Caco-2 (cell line): ENCODE measurements at regions not wholly inside any gene's neighbourhood (a gene's known extent, or its start where the extent isn't known, plus 50 kb on each side); places are given as distances from the start of the nearest gene placed in this dataset.

Experiments
- BruUV-seq: library from RNA; stranded (reverse); fragments of 400-500 nt; replicated peaks from 2 replicates; lab custom pipeline; 2021; lab: Mats Ljungman, UMichigan
- CTCF ChIA-PET: fragments of 300-600 bp; sonication (Branson Sonifier 250); formaldehyde crosslinking; loops from one replicate; lab custom pipeline; 2022; ENCODE audit warnings: antibody characterized with exemption; lab: Charles Lee
- POLR2A ChIA-PET: fragments of 300-600 bp; sonication (Branson Sonifier 250); formaldehyde crosslinking; loops from one replicate; lab custom pipeline; 2022; ENCODE audit warnings: antibody characterized with exemption; lab: Charles Lee
- DNase-seq, 2 experiments: peaks; one replicate each; pipeline versions ENCODE4 v3.0.0 to v3.0.0-alpha.2; 2020 to 2022
- H3K27me3 ChIP-seq: replicated peaks from 2 replicates; pipeline ENCODE4 v1.6.0; 2011; ENCODE audit warnings: low read length; ENCODE audit not compliant: control insufficient read depth, insufficient read depth
- H3K36me3 ChIP-seq: 2 replicates; pipeline ENCODE4 v1.5.1; 2011; ENCODE audit warnings: low read length; ENCODE audit not compliant: control insufficient read depth, insufficient read depth
- H3K4me1 ChIP-seq: fragments of 250-450 bp; sonication (Bioruptor Pico); 2 replicates; pipeline ENCODE4 v1.5.1; 2020; ENCODE audit warnings: mild to moderate bottlenecking
- H3K4me3 ChIP-seq: 2 replicates; pipeline ENCODE4 v1.5.1; 2011; ENCODE audit warnings: low read depth, mild to moderate bottlenecking, control low read depth, low read length
- H3K9me3 ChIP-seq: fragments of 250-450 bp; sonication (Bioruptor Pico); 2 replicates; pipeline ENCODE4 v1.5.1; 2020; ENCODE audit warnings: mild to moderate bottlenecking, moderate library complexity
- H3K27ac Mint-ChIP-seq: one replicate; pipeline ENCODE4 v1.8.0; 2022; ENCODE audit warnings: mixed read lengths; ENCODE audit not compliant: unreplicated experiment
- H3K27me3 Mint-ChIP-seq: one replicate; pipeline ENCODE4 v1.8.0; 2022; ENCODE audit warnings: mixed read lengths; ENCODE audit not compliant: insufficient read depth, unreplicated experiment
- H3K36me3 Mint-ChIP-seq: one replicate; pipeline ENCODE4 v1.8.0; 2022; ENCODE audit warnings: mild to moderate bottlenecking, mixed read lengths; ENCODE audit not compliant: insufficient read depth, unreplicated experiment
- H3K4me1 Mint-ChIP-seq: one replicate; pipeline ENCODE4 v1.8.0; 2022; ENCODE audit warnings: low read depth, mixed read lengths; ENCODE audit not compliant: unreplicated experiment
- H3K4me3 Mint-ChIP-seq: one replicate; pipeline ENCODE4 v1.8.0; 2022; ENCODE audit warnings: mild to moderate bottlenecking, moderate library complexity, mixed read lengths; ENCODE audit not compliant: unreplicated experiment
- H3K9me3 Mint-ChIP-seq: one replicate; pipeline ENCODE4 v1.8.0; 2022; ENCODE audit warnings: mixed read lengths; ENCODE audit not compliant: unreplicated experiment
- intact Hi-C: fragments of 100-400 bp; cut with micrococcal nuclease; formaldehyde crosslinking; loops from one replicate; pipeline ENCODE4 v1.10.0; 2022; ENCODE audit not compliant: unreplicated experiment
- TF ChIP-seq, protein P1 (sequence below), 2 experiments: fragments of 200-600 bp in 1 of 2; IDR thresholded peaks; 1 replicate in 1 of 2; 2 replicates in 1 of 2; pipeline versions ENCODE4 v1.5.1 to v1.8.0; 2011 to 2022; ENCODE audit warnings: antibody characterized with exemption in 1 of 2, control low read depth in 1 of 2, inconsistent platforms in 1 of 2, low read depth in 1 of 2, low read length in 1 of 2, mild to moderate bottlenecking in 1 of 2, moderate library complexity in 1 of 2; ENCODE audit not compliant: insufficient read depth in 1 of 2, severe bottlenecking in 1 of 2, unreplicated experiment in 1 of 2

DNA sequence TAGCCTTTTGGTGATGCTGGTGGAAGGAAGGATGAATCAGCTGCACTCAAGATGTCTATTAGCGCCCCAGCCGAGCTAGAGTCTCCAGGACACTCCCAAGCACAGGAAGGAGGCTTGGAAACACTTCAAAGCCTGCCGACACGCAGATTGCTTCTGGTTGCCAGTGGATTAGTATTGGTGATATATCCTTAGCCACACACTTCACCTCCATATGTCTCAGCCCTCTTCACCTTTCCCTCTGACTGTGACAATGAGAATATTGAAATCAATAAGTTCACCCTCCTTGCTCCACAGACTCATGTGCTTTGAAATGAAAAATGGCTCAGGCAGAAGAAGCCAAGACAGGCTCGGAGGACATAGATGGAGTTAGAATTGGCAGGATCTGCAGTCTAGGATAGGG lies 102.9 kb upstream of the LRRN1 start:
- Histone ChIP-seq H3K27me3 (no peaks in the 10 kb centered on the region), H3K9me3 (no peaks in the 10 kb centered on the region), H3K36me3 (no peaks in the 10 kb centered on the region), H3K4me3 (no peak overlapping the region), H3K4me1 (peaks cover 8% of the 10 kb centered on the region; the same call in 1 of the 2 replicates)
- no peak overlapping the region for H3K27ac Mint-ChIP-seq
- H3K9me3 Mint-ChIP-seq: peaks cover 9% of the 10 kb centered on the region
- H3K27me3 Mint-ChIP-seq: no peaks in the 10 kb centered on the region
- no peaks in the 10 kb centered on the region for H3K36me3 Mint-ChIP-seq
- BruUV-seq: no TSS peak
- H3K4me1 Mint-ChIP-seq: no peaks in the 10 kb centered on the region
- no peak for DNase-seq
- TF ChIP-seq, protein P1, sequence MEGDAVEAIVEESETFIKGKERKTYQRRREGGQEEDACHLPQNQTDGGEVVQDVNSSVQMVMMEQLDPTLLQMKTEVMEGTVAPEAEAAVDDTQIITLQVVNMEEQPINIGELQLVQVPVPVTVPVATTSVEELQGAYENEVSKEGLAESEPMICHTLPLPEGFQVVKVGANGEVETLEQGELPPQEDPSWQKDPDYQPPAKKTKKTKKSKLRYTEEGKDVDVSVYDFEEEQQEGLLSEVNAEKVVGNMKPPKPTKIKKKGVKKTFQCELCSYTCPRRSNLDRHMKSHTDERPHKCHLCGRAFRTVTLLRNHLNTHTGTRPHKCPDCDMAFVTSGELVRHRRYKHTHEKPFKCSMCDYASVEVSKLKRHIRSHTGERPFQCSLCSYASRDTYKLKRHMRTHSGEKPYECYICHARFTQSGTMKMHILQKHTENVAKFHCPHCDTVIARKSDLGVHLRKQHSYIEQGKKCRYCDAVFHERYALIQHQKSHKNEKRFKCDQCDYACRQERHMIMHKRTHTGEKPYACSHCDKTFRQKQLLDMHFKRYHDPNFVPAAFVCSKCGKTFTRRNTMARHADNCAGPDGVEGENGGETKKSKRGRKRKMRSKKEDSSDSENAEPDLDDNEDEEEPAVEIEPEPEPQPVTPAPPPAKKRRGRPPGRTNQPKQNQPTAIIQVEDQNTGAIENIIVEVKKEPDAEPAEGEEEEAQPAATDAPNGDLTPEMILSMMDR (IDR thresholded peaks at IDR 0.05; ENCODE audit: insufficient read depth in 1 of 2, low read depth in 1 of 2, low read length in 1 of 2, severe bottlenecking in 1 of 2, unreplicated experiment in 1 of 2): no peak
- H3K4me3 Mint-ChIP-seq: no peak overlapping the region
- POLR2A ChIA-PET: no interaction called here
- CTCF ChIA-PET: no interaction called here
- intact Hi-C loops: no loop called here

DNA sequence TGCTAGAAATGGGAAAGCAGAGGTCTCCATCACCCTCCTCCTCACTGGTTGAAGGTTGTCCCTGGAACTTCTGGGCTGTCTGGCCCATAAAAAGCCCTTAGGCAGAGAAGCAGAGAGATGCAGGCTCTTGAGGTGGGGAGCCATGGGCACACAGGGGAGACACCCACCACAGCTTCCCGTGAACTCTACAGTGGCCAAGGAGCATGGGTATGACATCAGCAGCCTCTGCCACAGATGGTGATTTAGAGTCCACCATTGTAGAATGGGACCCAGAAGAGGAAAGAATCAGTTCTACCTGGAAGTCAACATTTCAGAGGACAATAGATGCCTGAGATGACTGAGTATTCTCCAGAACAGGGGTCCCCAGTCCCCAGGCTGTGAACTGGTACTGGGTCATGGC lies 105.6 kb upstream of the LRRN1 start:
- H3K36me3 Mint-ChIP-seq: no peaks in the 10 kb centered on the region
- Histone ChIP-seq H3K4me1 (no peaks in the 10 kb centered on the region), H3K4me3 (no peak overlapping the region), H3K36me3 (no peaks in the 10 kb centered on the region), H3K9me3 (no peaks in the 10 kb centered on the region), H3K27me3 (no peaks in the 10 kb centered on the region)
- H3K27ac Mint-ChIP-seq: no peak overlapping the region
- H3K4me1 Mint-ChIP-seq: no peaks in the 10 kb centered on the region
- ChIA-PET POLR2A (no interaction called here), CTCF (no interaction called here)
- intact Hi-C loops: no loop called here
- no peaks in the 10 kb centered on the region for H3K27me3 Mint-ChIP-seq
- no peak for DNase-seq
- TF ChIP-seq, protein P1 (IDR thresholded peaks at IDR 0.05; ENCODE audit: insufficient read depth in 1 of 2, low read depth in 1 of 2, low read length in 1 of 2, severe bottlenecking in 1 of 2, unreplicated experiment in 1 of 2): no peak
- H3K4me3 Mint-ChIP-seq: no peak overlapping the region
- no TSS peak for BruUV-seq
- peaks cover 3% of the 10 kb centered on the region for H3K9me3 Mint-ChIP-seq

- H3K27me3 ChIP-seq: no peaks in the 10 kb centered on the region
- H3K36me3 Mint-ChIP-seq: no peaks in the 10 kb centered on the region
- H3K27ac Mint-ChIP-seq: no peak overlapping the region
- no peaks in the 10 kb centered on the region for H3K27me3 Mint-ChIP-seq
- ChIA-PET CTCF (no interaction called here), POLR2A (no interaction called here)
- no peaks in the 10 kb centered on the region for H3K9me3 ChIP-seq
- intact Hi-C loops: no loop called here
- BruUV-seq: no TSS peak
- no peaks in the 10 kb centered on the region for H3K4me1 Mint-ChIP-seq
- DNase-seq: no peak
- TF ChIP-seq, protein P1 (IDR thresholded peaks at IDR 0.05; ENCODE audit: insufficient read depth in 1 of 2, low read depth in 1 of 2, low read length in 1 of 2, severe bottlenecking in 1 of 2, unreplicated experiment in 1 of 2): no peak
- no peaks in the 10 kb centered on the region for H3K36me3 ChIP-seq
- H3K9me3 Mint-ChIP-seq: no peaks in the 10 kb centered on the region
- no peaks in the 10 kb centered on the region for H3K4me1 ChIP-seq
- H3K4me3 Mint-ChIP-seq: no peak overlapping the region
- H3K4me3 ChIP-seq: no peak overlapping the region
Measured at GRCh38 chr3:3689601-3690375, 109.4 kb upstream of the LRRN1 start.
